Ovary (tissue), 3 donors: ENCODE measurements at regions not wholly inside any gene's neighbourhood (a gene's known extent, or its start where the extent isn't known, plus 50 kb on each side); places are given as distances from the start of the nearest gene placed in this dataset.

ENCODE experiments used
- EP300 ChIP-seq: sonication (generic); formaldehyde crosslinking; IDR thresholded peaks from one replicate; pipeline ENCODE4 v1.6.1; 2017; ENCODE audit warnings: antibody characterized with exemption
- POLR2A ChIP-seq: fragments of 450-650 bp; IDR thresholded peaks from one replicate; pipeline ENCODE4 v1.6.1; 2017; ENCODE audit warnings: antibody characterized with exemption, mild to moderate bottlenecking, moderate library complexity
- TF ChIP-seq, protein P1 (sequence below), 3 donors: fragments of 450-650 bp in 2 of 3; fragments of 200-600 bp in 1 of 3; IDR thresholded peaks; one replicate each; pipeline versions ENCODE4 v1.5.1 to v1.8.0; 2016 to 2022; ENCODE audit warnings: antibody characterized with exemption in 3 of 3, mild to moderate bottlenecking in 1 of 3
- donor health status: DM: no; HTN: no; CAD: no.

DNA sequence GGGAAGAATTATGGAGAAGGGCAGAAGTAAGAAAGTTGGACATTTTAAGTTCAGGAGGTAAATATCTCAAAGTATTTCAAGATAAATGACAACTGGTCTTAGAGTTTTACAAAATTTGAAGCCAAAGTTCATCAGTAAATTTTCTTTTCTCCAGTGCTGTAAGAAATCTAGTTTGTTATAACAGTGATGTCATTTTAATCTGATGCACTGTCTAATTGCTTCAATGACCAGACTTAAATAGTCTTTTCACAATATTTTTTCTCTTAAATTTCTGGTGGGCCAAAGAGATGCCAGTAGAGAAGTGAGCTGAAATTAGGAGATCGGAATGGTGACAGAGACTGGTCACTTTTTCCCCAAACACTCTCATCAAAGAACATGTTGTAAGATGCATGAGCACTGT, 156.5 kb upstream of the TMEM161B start:
- TF ChIP-seq, protein P1, sequence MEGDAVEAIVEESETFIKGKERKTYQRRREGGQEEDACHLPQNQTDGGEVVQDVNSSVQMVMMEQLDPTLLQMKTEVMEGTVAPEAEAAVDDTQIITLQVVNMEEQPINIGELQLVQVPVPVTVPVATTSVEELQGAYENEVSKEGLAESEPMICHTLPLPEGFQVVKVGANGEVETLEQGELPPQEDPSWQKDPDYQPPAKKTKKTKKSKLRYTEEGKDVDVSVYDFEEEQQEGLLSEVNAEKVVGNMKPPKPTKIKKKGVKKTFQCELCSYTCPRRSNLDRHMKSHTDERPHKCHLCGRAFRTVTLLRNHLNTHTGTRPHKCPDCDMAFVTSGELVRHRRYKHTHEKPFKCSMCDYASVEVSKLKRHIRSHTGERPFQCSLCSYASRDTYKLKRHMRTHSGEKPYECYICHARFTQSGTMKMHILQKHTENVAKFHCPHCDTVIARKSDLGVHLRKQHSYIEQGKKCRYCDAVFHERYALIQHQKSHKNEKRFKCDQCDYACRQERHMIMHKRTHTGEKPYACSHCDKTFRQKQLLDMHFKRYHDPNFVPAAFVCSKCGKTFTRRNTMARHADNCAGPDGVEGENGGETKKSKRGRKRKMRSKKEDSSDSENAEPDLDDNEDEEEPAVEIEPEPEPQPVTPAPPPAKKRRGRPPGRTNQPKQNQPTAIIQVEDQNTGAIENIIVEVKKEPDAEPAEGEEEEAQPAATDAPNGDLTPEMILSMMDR (IDR thresholded peaks at IDR 0.05) = no peak
- no peak for TF ChIP-seq EP300
- no peak for TF ChIP-seq POLR2A
